ENCODE measurements at regions not wholly inside any gene's neighbourhood (a gene's known extent, or its start where the extent isn't known, plus 50 kb on each side); places are given as distances from the start of the nearest gene placed in this dataset.

GRCh38 chr6:156407334-156407733 lies 369.8 kb upstream of the ARID1B start:
- DNase-seq (ENCODE audit: low spot score) = no peak

GRCh38 chr6:156406688-156407087 lies 370.5 kb upstream of the ARID1B start:
- DNase-seq (ENCODE audit: low spot score) = no peak

GRCh38 chr6:156406099-156406498 lies 371.1 kb upstream of the ARID1B start:
- no peak for DNase-seq (ENCODE audit: low spot score)

GRCh38 chr6:156402628-156403027 lies 374.6 kb upstream of the ARID1B start:
- no peak for DNase-seq (ENCODE audit: low spot score)

GRCh38 chr6:156402227-156402626 lies 375.0 kb upstream of the ARID1B start:
- DNase-seq (ENCODE audit: low spot score) = no peak

- no peak for DNase-seq (ENCODE audit: low spot score)
Observed at GRCh38 chr6:156400487-156400886, 376.7 kb upstream of the ARID1B start.

- DNase-seq (ENCODE audit: low spot score) = no peak
Observed at GRCh38 chr6:156398966-156399365, 378.2 kb upstream of the ARID1B start.

GRCh38 chr6:156398371-156398770 lies 378.8 kb upstream of the ARID1B start:
- no peak for DNase-seq (ENCODE audit: low spot score)

- DNase-seq (ENCODE audit: low spot score) = no peak
Observed at GRCh38 chr6:156396791-156397418, 380.3 kb upstream of the ARID1B start.

- DNase-seq (ENCODE audit: low spot score) = no peak
Observed at GRCh38 chr6:156396068-156396771, 381.0 kb upstream of the ARID1B start.

GRCh38 chr6:156395276-156395675 lies 381.9 kb upstream of the ARID1B start:
- DNase-seq (ENCODE audit: low spot score) = no peak

GRCh38 chr6:156392648-156393047 lies 384.5 kb upstream of the ARID1B start:
- DNase-seq (ENCODE audit: low spot score) = no peak

- no peak for DNase-seq (ENCODE audit: low spot score)
Observed at GRCh38 chr6:156391977-156392376, 385.2 kb upstream of the ARID1B start.

GRCh38 chr6:156391061-156391672 lies 386.0 kb upstream of the ARID1B start:
- no peak for DNase-seq (ENCODE audit: low spot score)

GRCh38 chr6:156390621-156391020 lies 386.6 kb upstream of the ARID1B start:
- DNase-seq (ENCODE audit: low spot score) = no peak

GRCh38 chr6:156389296-156389695 lies 387.9 kb upstream of the ARID1B start:
- DNase-seq (ENCODE audit: low spot score) = no peak

GRCh38 chr6:156387472-156387871 lies 389.7 kb upstream of the ARID1B start:
- DNase-seq (ENCODE audit: low spot score) = no peak

GRCh38 chr6:156383059-156383458 lies 394.1 kb upstream of the ARID1B start:
- no peak for DNase-seq (ENCODE audit: low spot score)

GRCh38 chr6:156379392-156380289 lies 397.5 kb upstream of the ARID1B start:
- DNase-seq (ENCODE audit: low spot score) = no peak

- DNase-seq (ENCODE audit: low spot score) = no peak
Observed at GRCh38 chr6:156378853-156379252, 398.3 kb upstream of the ARID1B start.

- no peak for DNase-seq (ENCODE audit: low spot score)
Observed at GRCh38 chr6:156376091-156376490, 401.1 kb upstream of the ARID1B start.

- DNase-seq (ENCODE audit: low spot score) = no peak
Observed at GRCh38 chr6:156359912-156360311, 417.3 kb upstream of the ARID1B start.

All from AG08396 (cell line).